Cardiac muscle cell (in vitro differentiated cells and primary cell): ENCODE measurements at regions not wholly inside any gene's neighbourhood (a gene's known extent, or its start where the extent isn't known, plus 50 kb on each side); places are given as distances from the start of the nearest gene placed in this dataset.
A peak's percentile ranks its signal among the peaks of the same experiment; 100 is the strongest.

Experiments used
- DNase-seq, 2 donors: peaks; one replicate each; pipeline versions ENCODE4 v3.0.0 to v3.0.0-alpha.2; 2010 to 2017; ENCODE audit warnings: low read depth in 1 of 2, low spot score in 1 of 2
- H3K27ac ChIP-seq: fragments of 200-600 bp; sonication (generic); 2 replicates; pipeline ENCODE4 v1.5.1; 2016
- H3K27me3 ChIP-seq: fragments of 200-600 bp; sonication (generic); 2 replicates; pipeline ENCODE4 v1.6.0; 2016; ENCODE audit warnings: control low read depth
- H3K36me3 ChIP-seq: fragments of 200-600 bp; sonication (generic); 2 replicates; pipeline ENCODE4 v1.5.1; 2016; ENCODE audit warnings: control low read depth
- H3K4me1 ChIP-seq: fragments of 200-600 bp; sonication (generic); 2 replicates; pipeline ENCODE4 v1.8.1; 2017; ENCODE audit warnings: low read depth, mild to moderate bottlenecking, mixed run types
- H3K4me3 ChIP-seq: fragments of 200-600 bp; sonication (generic); 2 replicates; pipeline ENCODE4 v1.5.1; 2016; ENCODE audit warnings: mild to moderate bottlenecking
- H3K9me3 ChIP-seq: fragments of 200-600 bp; sonication (generic); 2 replicates; pipeline ENCODE4 v1.5.1; 2017; ENCODE audit warnings: low read depth, mild to moderate bottlenecking, control low read depth
- TF ChIP-seq, protein P1 (sequence below): IDR thresholded peaks from 2 replicates; pipeline ENCODE4 v1.5.1; 2012; ENCODE audit warnings: low read depth, mild to moderate bottlenecking, low read length

DNA sequence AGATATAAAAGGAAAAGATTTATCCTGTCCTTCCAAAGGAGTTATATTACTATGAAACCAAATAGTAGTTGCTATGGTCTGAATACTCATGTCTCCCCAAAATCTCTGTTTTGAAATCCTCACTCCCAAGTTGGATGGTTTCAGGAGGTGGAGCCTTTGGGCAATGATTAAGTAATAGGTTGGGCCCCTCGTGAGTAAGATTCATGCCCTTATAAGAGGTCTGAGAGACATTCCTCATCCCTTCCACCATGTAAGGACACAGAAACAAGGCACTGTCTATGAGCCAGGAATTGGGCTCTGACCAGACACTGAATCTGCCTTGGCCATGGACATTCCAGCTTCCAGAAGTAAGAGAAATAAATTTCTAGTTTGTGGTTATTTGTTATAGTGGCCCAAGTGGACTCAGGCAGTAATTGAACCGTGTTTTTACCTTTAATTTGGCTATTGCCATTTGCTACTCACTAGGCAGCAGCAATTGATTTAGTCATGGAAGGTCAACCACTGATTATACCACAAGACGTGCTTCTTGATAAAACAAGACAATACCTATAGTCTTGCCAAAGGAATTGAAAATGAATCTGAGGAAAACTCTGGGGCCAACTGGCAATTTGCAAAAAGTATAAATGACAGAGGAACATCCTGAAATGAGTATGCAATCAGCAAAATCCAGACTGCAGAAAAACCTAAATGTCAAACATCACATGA is 717.4 kb upstream of the SPRY2 start:
- Histone ChIP-seq H3K4me3 (no peak overlapping the region), H3K9me3 (no peaks in the 10 kb centered on the region), H3K36me3 (no peaks in the 10 kb centered on the region), H3K27me3 (no peaks in the 10 kb centered on the region), H3K4me1 (no peaks in the 10 kb centered on the region), H3K27ac (no peak overlapping the region)
- peak in 1 of 2 donors; percentile 6 for DNase-seq
- TF ChIP-seq, protein P1, sequence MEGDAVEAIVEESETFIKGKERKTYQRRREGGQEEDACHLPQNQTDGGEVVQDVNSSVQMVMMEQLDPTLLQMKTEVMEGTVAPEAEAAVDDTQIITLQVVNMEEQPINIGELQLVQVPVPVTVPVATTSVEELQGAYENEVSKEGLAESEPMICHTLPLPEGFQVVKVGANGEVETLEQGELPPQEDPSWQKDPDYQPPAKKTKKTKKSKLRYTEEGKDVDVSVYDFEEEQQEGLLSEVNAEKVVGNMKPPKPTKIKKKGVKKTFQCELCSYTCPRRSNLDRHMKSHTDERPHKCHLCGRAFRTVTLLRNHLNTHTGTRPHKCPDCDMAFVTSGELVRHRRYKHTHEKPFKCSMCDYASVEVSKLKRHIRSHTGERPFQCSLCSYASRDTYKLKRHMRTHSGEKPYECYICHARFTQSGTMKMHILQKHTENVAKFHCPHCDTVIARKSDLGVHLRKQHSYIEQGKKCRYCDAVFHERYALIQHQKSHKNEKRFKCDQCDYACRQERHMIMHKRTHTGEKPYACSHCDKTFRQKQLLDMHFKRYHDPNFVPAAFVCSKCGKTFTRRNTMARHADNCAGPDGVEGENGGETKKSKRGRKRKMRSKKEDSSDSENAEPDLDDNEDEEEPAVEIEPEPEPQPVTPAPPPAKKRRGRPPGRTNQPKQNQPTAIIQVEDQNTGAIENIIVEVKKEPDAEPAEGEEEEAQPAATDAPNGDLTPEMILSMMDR: no peak

DNA sequence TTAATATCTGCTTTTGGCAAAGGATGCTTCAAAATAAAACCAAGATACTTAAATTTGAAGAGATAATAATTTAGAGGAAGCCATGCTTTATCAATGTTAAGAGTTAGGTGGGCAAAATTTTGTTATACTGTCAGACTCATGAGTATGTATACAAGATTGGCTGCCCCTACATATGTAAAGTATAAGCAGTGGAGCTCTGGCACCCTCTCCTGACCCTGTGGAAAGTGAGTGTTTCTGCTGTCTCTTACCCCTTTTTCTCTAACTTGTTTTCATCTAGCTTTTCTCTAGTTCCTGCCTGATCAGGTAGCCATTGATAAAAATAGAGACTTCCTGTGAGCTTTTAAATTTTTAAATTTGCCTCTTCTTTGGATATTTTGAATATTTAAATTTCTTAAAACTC is 710.9 kb upstream of the SPRY2 start:
- Histone ChIP-seq H3K27ac (no peak overlapping the region), H3K4me3 (no peak overlapping the region), H3K36me3 (no peaks in the 10 kb centered on the region), H3K4me1 (no peaks in the 10 kb centered on the region), H3K27me3 (no peaks in the 10 kb centered on the region), H3K9me3 (no peaks in the 10 kb centered on the region)
- TF ChIP-seq, protein P1: no peak
- DNase-seq: peak; percentile 7 to 14

DNA sequence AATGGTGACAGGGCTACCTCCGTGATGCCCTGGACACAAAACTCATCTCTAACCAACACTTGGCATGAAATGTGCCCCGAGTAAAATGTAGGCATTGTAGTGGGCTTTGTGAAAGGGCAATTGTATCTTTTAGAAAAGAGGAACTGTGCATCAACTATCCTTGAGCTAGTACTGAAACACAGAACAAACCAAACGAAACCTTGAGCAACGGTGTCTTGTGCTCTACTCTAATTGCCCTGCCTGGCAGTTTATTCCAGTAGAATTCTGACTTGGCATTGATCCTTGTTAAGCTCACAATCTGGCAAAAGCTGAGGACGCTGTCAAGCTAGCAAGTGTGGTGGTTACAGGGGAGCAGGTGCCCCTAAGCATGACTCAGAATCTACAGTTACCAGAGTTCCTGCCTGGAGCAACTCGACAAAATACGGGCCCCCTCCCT is 707.1 kb upstream of the SPRY2 start:
- no peaks in the 10 kb centered on the region for H3K9me3 ChIP-seq
- no peaks in the 10 kb centered on the region for H3K27me3 ChIP-seq
- no peak for DNase-seq
- TF ChIP-seq, protein P1: no peak
- H3K4me1 ChIP-seq: no peaks in the 10 kb centered on the region
- no peak overlapping the region for H3K27ac ChIP-seq
- H3K36me3 ChIP-seq: no peaks in the 10 kb centered on the region
- H3K4me3 ChIP-seq: no peak overlapping the region

DNA sequence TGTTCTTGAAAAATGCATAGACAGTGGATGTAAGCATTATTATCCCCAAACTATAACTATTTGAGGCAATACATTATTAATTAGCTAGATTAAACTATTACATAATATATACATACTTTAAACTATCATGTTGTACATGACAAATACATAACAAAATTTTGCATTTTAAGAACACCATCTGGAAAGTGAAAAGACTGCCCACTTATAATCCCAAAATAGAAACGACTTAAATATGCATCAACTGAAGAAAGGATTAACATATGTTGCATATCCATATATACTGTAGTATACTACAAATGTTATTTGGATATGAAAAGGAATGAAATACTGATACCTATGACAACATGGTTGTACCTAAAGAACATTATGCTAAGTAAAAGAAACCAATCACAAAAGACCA is 700.8 kb upstream of the SPRY2 start:
- Histone ChIP-seq H3K27me3 (no peaks in the 10 kb centered on the region), H3K4me3 (no peak overlapping the region), H3K36me3 (no peaks in the 10 kb centered on the region), H3K4me1 (no peaks in the 10 kb centered on the region), H3K27ac (no peak overlapping the region), H3K9me3 (no peaks in the 10 kb centered on the region)
- TF ChIP-seq, protein P1: no peak
- DNase-seq: no peak

DNA sequence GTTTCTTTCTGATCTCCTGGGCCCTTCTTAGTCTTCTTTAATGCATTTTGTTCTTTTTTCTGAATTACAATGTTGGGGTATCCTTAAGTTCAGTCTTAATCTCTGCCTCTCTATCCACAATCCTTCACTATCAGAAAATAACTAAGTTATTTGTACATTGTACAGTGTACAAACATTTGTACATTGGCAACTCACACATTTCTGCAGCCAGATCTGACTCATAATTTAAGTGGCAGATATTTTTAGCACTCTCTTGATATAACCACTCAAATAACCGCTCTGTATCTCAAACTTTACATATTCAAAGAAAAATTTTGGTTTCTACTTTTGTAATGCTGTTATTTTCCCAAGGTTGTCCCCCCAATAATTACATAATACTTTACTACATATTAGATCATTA is 691.1 kb upstream of the SPRY2 start:
- TF ChIP-seq, protein P1: no peak
- Histone ChIP-seq H3K9me3 (no peaks in the 10 kb centered on the region), H3K27ac (no peak overlapping the region), H3K27me3 (no peaks in the 10 kb centered on the region), H3K4me1 (no peaks in the 10 kb centered on the region), H3K36me3 (no peaks in the 10 kb centered on the region), H3K4me3 (no peak overlapping the region)
- peak in 1 of 2 donors; percentile 4 for DNase-seq
